WERI-Rb-1 (cell line): ENCODE measurements at regions not wholly inside any gene's neighbourhood (a gene's known extent, or its start where the extent isn't known, plus 50 kb on each side); places are given as distances from the start of the nearest gene placed in this dataset.
"Not testable (repeated sequence)": the region's sequence is repeated elsewhere in the genome, so short reads cannot be mapped to it uniquely, and the experiment has no call there.

Source experiments
- DNase-seq: peaks from one replicate; pipeline ENCODE4 v3.0.0-alpha.2; 2020
- H3K27ac ChIP-seq: fragments of 250-450 bp; sonication (Bioruptor Pico); 2 replicates; pipeline ENCODE4 v1.5.1; 2020; ENCODE audit warnings: mild to moderate bottlenecking, moderate library complexity
- H3K27me3 ChIP-seq: fragments of 250-450 bp; sonication (Bioruptor Pico); 2 replicates; pipeline ENCODE4 v1.5.1; 2021; ENCODE audit warnings: mild to moderate bottlenecking, low read depth, moderate library complexity; ENCODE audit not compliant: insufficient read depth, severe bottlenecking
- H3K36me3 ChIP-seq: fragments of 250-450 bp; sonication (Bioruptor Pico); 2 replicates; pipeline ENCODE4 v1.5.1; 2020; ENCODE audit warnings: mild to moderate bottlenecking, moderate library complexity
- H3K4me3 ChIP-seq: 2 replicates; pipeline ENCODE4 v1.5.1; 2011; ENCODE audit warnings: low read depth, mild to moderate bottlenecking, control low read depth, low read length
- H3K9me3 ChIP-seq: fragments of 250-450 bp; sonication (Bioruptor Pico); 2 replicates; pipeline ENCODE4 v1.5.1; 2021; ENCODE audit warnings: mild to moderate bottlenecking, moderate library complexity; ENCODE audit not compliant: severe bottlenecking
- TF ChIP-seq, protein P1 (sequence below): IDR thresholded peaks from 2 replicates; pipeline ENCODE4 v1.5.1; 2011; ENCODE audit warnings: low read depth, mild to moderate bottlenecking, control low read depth, inconsistent platforms, low read length

DNA sequence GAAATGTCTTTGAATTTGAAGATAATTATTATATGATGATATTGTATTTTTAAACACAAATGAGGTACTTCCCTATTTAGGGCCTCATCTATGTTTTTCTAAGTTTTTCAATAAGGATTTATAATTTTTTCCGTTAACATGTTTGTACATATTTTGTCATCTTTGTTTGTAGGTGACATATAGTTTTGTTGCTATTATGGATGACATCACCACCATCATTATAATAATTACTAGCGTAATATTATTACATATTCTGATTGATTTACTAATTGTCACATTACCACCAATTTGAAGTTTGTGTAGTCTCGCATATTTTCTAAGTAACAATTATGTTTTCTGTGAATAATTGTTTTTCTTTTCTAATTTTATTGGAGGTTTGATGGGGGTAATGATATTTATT lies 147.2 kb upstream of the DAAM1 start:
- H3K27me3 ChIP-seq = no peaks in the 10 kb centered on the region
- H3K36me3 ChIP-seq = no peaks in the 10 kb centered on the region
- H3K4me3 ChIP-seq = no peak overlapping the region
- no peak overlapping the region for H3K27ac ChIP-seq
- TF ChIP-seq, protein P1, sequence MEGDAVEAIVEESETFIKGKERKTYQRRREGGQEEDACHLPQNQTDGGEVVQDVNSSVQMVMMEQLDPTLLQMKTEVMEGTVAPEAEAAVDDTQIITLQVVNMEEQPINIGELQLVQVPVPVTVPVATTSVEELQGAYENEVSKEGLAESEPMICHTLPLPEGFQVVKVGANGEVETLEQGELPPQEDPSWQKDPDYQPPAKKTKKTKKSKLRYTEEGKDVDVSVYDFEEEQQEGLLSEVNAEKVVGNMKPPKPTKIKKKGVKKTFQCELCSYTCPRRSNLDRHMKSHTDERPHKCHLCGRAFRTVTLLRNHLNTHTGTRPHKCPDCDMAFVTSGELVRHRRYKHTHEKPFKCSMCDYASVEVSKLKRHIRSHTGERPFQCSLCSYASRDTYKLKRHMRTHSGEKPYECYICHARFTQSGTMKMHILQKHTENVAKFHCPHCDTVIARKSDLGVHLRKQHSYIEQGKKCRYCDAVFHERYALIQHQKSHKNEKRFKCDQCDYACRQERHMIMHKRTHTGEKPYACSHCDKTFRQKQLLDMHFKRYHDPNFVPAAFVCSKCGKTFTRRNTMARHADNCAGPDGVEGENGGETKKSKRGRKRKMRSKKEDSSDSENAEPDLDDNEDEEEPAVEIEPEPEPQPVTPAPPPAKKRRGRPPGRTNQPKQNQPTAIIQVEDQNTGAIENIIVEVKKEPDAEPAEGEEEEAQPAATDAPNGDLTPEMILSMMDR = no peak
- no peaks in the 10 kb centered on the region for H3K9me3 ChIP-seq
- no peak for DNase-seq

DNA sequence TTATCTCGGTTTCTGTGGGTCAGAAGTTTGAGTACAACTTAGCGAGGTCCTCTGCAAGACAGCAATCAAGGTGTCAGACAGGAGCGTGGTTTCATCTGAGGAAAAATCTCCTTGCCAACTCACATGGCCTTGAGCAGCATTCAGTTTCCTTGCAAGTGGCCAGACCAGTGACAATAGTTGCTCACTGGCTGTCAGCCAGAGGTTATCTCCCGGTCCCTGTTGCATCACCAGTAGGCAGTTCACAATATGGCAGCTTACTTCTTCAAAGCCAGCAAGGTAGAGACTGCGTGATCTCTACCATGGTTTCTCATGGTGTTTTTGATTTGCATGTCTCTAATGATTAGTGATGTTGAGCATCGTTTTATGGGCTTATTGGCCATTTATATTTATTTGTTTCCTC lies 143.8 kb upstream of the DAAM1 start:
- Histone ChIP-seq H3K36me3 (no peaks in the 10 kb centered on the region), H3K27me3 (no peaks in the 10 kb centered on the region), H3K9me3 (no peaks in the 10 kb centered on the region), H3K27ac (no peak overlapping the region), H3K4me3 (no peak overlapping the region)
- no peak for DNase-seq
- TF ChIP-seq, protein P1 = no peak

DNA sequence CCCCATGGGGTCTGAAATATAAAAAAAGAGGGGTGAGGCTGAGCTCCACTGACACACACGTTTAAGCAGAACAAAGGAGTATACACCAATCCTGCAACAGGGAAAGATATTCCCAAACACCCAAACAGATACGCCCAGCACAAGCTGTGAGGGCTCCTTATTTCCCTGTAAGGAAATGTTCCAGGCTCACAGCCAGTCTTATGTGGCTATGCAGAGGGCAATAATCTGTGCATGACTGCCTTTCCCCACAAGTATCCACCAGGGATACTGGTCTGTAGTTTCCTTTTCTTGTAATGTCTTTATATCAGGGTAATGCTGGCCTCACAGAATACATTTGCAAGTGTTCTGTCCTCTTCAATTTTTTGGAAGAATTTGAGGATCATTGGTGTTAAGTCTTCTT lies 141.7 kb upstream of the DAAM1 start:
- Histone ChIP-seq H3K9me3 (no peaks in the 10 kb centered on the region), H3K27me3 (no peaks in the 10 kb centered on the region), H3K36me3 (no peaks in the 10 kb centered on the region), H3K4me3 (no peak overlapping the region), H3K27ac (no peak overlapping the region)
- no peak for DNase-seq
- TF ChIP-seq, protein P1 = no peak

DNA sequence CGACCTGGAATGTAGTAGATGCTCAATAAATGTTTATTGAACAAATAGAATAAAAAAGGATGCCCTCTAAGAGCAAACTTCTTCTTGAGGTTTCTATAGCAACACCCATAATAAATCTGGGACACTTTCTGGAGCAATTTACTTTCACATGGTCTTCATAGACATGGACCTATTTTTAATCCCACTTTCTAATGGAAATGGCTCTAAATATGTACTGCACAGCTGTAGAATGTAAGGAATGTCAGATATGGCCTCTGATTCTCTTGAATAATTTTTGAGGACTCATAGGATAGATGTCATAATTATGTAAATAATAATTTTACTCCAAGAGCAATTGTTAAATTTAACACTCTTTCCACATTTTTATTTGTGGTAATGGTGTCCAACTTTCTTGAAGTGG lies 133.5 kb upstream of the DAAM1 start:
- DNase-seq = no peak
- no peak overlapping the region for H3K4me3 ChIP-seq
- no peak overlapping the region for H3K27ac ChIP-seq
- H3K27me3 ChIP-seq = no peaks in the 10 kb centered on the region
- no peaks in the 10 kb centered on the region for H3K9me3 ChIP-seq
- H3K36me3 ChIP-seq = no peaks in the 10 kb centered on the region
- TF ChIP-seq, protein P1 = no peak

DNA sequence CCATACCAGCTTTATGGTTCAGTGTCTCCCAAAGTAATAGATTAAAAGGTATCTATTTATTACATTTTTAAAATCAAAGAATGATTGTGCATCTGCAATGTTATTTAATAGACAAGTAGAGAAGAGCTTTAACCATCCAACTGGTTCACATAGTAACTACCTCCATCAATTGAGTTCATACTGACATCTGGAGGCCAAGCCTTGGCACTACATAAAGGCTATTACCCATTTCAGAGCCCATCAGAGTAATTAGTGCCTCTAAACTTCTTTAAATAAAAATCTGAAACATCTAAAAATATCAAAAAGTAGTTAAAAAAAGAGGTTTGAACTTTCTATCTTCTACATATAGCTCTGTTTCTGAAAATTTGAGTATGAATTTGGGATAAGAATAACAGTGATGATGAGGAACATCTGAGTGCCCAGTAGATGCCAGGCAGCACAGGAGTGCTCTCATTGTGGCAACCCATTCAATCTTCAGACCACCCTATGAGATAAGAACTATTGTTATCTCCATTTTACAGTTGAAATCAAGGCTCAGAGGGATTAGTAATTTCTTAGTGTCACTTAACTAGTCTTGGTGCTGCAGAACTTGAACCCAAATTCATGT lies 132.9 kb upstream of the DAAM1 start:
- no peak for DNase-seq
- H3K4me3 ChIP-seq = no peak overlapping the region
- no peaks in the 10 kb centered on the region for H3K27me3 ChIP-seq
- TF ChIP-seq, protein P1 = no peak
- no peaks in the 10 kb centered on the region for H3K36me3 ChIP-seq
- H3K27ac ChIP-seq = no peak overlapping the region
- no peaks in the 10 kb centered on the region for H3K9me3 ChIP-seq

DNA sequence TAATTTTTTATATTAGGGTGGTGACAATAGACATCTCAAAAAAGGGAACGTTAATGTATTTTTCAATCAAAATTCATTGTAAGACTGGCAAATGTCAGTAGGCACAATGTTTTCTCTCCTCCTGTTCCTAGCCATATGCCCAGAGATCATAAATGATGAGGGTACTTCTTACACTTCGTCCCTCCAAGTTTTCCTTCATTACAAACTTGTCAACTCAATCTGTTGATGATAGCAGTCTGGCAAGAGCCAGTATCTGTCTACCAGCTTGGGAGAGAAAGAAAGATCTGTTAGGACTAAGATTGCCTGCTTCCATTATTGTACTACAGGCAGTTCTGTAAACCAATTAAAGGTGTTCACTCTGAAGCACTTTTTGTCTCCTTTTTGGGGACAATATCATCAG lies 130.9 kb upstream of the DAAM1 start:
- H3K4me3 ChIP-seq = no peak overlapping the region
- TF ChIP-seq, protein P1 = no peak
- no peaks in the 10 kb centered on the region for H3K36me3 ChIP-seq
- no peaks in the 10 kb centered on the region for H3K9me3 ChIP-seq
- H3K27me3 ChIP-seq = no peaks in the 10 kb centered on the region
- H3K27ac ChIP-seq = no peak overlapping the region
- no peak for DNase-seq

DNA sequence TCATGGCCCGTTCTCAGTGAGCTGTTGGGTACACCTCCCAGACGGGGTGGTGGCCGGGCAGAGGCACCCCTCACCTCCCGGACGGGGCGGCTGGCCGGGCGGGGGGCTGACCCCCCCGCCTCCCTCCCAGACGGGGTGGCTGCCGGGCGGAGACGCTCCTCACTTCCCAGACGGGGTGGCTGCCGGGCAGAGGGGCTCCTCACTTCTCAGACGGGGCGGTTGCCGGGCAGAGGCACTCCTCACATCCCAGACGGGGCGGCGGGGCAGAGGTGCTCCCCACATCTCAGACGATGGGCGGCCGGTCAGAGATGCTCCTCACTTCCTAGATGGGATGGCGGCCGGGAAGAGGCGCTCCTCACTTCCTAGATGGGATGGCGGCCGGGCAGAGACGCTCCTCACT lies 129.7 kb upstream of the DAAM1 start:
- DNase-seq, H3K27me3 ChIP-seq, H3K27ac ChIP-seq, H3K36me3 ChIP-seq, H3K9me3 ChIP-seq, H3K4me3 ChIP-seq: not testable (repeated sequence)
